ENCODE measurements at regions not wholly inside any gene's neighbourhood (a gene's known extent, or its start where the extent isn't known, plus 50 kb on each side); places are given as distances from the start of the nearest gene placed in this dataset.

- no peak for TF ChIP-seq CTCF (IDR thresholded peaks at IDR 0.05)
- no peak for TF ChIP-seq POLR2A (IDR thresholded peaks at IDR 0.05)
Measured at GRCh38 chr5:138635708-138636107, 60.5 kb upstream of the HSPA9 start.
